ENCODE measurements at regions not wholly inside any gene's neighbourhood (a gene's known extent, or its start where the extent isn't known, plus 50 kb on each side); places are given as distances from the start of the nearest gene placed in this dataset.
"Not testable (repeated sequence)": the region's sequence is repeated elsewhere in the genome, so short reads cannot be mapped to it uniquely, and the experiment has no call there.

DNA sequence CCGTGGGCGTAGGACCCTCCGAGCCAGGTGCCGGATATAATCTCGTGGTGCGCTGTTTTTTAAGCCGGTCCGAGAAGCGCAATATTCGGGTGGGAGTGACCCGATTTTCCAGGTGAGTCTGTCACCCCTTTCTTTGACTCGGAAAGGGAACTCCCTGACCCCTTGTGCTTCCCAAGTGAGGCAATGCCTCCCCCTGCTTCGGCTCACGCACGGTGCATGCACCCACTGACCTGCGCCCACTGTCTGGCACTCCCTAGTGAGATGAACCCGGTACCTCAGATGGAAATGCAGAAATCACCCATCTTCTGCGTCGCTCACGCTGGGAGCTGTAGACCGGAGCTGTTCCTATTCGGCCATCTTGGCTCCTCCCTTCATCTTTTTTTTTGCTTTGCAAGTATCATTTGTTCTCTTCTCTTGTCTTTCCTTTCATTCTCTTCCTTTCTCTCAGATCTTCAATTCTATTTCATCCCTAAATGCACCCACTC lies 50.2 kb upstream of the CSNK1A1L start:
- DNase-seq (ENCODE audit: low read depth) = not testable (repeated sequence)
